GM19395 (cell line): ENCODE measurements at regions not wholly inside any gene's neighbourhood (a gene's known extent, or its start where the extent isn't known, plus 50 kb on each side); places are given as distances from the start of the nearest gene placed in this dataset.

Source experiments
- ATAC-seq: cut with Tn5 transposase; IDR thresholded peaks from one replicate; pipeline ENCODE4 v1.9.1; 2021; ENCODE audit warnings: mild to moderate bottlenecking, moderate library complexity; ENCODE audit not compliant: unreplicated experiment

DNA sequence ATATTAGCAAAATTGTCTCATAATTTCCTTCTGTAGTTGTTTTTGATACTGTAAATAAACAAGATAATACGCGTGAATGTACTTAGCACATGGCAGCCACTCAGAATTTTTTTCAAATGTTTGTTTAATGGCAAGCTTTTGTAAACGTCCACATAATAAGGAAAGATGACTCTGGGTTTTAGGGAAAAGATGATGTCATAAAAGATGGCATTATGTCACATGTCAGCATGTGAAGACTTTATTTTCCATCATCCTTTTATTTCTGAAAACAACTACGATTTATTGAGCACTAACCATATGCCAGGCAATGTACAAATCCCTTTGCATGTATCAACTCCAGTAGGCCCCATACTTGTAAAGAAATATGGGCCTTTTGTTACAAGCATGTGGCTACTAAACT, 139.9 kb downstream of the C11orf91 start:
- ATAC-seq = no peak

DNA sequence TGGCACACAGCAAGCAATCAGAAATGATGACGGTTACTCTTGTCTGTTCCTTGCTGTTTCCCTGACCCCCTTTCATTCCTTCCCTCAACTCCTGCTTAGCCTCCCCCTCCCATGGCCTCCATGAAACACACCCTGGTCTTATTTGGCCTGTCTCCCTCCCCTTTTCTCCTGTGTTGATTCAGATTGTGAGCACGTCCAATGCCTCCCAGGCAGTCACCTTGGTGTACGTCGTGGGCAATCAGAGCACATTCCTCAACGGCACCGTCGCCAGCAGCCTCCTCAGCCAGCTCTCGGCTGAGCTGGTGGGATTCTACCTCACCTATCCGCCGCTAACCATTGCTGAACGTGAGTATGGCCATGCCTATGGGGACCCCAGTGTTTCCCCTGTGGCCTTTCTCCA, 141.1 kb downstream of the C11orf91 start:
- ATAC-seq = no peak

DNA sequence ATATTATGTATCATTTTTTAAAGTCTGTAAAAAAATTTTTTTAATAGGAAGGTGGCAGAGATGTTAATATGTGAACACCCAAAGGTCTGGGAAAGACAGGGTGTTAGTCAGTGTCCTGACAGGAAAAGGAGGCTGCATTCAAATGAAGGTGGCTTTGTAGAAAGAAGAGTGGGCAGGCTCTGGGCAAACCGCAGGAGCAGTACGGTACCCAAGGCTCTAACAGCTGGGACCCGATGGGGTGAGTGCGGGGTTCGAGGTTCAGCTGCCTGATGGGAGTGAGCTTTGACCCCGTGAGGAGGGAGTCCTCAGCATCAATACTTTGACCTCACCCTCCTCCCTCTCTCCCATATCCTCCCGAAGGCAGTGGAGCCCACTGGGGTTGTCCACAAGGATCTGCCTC, 142.5 kb downstream of the C11orf91 start:
- no peak for ATAC-seq

DNA sequence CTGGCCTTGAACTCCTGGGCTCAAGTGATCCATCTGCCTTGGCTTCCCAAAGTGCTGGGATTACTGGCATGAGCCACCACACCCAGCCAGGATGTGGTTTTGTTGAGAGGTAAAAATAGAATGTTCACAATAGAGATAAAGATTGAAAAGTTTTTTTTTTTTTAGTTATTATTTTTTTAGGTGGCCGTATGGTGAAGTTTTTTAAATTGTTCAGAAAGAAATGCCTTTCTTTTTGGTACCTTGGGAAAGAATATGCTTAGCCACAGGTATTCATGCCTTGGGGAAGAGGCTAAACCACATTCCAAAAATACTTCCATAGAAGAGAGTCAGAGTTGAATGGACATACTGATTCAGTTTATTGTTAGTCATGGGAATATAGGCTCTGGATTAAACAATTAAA, 143.4 kb downstream of the C11orf91 start:
- no peak for ATAC-seq

DNA sequence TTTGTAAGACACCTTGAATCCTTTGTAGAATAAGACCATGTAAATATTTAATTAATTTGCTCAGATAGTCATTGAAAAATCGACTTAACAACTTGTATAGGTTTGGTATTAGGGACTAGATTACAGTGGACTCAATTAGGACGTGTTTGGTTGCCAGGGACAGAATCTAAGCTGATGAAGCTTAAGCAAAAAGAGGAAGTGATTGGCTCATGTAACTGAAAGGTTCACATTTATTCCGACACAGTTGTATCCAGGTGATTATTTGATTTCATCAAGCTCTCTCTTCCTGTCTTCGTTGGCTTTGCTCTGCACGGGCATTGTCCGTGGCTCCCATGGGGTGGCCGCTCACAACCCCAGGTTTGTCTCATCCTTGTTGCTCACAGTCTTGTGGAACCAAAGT, 146.4 kb downstream of the C11orf91 start:
- ATAC-seq = no peak

DNA sequence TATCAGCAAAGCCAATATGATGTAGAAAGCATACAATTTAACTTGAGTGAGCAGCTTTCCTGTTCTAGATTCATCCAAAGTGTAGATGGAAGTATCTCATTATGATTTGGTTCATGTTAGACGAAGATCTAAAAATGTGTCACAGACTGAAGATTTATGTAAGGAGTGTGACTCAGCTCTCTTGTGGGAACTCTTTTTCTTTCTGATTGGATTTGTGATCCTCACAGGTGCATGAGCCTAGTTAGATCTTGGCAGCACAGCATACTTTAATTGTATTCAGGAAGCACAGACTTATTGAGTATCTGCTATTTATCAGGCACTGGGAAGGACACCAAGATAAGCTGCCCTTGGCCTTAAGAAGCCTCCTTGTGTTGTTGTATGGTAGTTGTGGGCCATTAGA, 147.1 kb downstream of the C11orf91 start:
- no peak for ATAC-seq

DNA sequence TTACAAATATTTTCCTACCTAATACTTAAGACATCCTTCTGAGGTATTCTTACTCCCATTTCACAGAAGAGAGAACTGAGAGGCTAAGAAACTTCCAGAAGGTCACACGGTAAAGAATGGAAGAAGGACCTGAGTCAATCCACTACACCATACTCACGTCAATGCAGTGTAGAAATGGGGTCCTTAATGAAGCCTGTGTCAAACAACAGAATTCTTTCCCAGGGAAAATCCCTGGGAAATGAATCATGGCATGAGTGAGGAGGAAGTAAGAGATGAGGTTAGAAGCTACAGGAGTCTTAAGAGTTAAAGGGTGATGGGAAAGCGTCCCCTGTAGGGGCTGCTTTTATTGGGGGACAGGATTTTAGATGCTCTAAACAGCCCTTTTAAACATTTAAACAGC, 147.9 kb downstream of the C11orf91 start:
- no peak for ATAC-seq

DNA sequence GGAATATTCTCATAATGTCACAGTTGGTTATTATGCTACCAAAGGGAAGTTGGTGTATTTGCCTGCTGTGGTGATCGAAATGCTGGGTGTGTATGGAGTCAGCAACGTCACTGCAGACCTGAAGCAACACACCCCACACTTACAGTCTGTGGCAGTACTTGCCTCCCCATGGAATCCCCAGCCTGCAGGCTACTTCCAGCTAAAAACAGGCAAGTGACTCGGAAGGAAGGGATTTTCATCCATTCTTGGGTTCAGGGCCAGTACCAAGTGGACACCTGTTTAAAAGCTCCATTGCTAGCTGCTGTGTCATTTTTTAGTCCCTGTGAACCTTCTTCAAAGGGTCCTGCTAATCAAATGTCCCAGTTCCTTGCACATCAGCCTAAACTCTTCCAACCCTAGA, 149.6 kb downstream of the C11orf91 start:
- ATAC-seq = no peak

DNA sequence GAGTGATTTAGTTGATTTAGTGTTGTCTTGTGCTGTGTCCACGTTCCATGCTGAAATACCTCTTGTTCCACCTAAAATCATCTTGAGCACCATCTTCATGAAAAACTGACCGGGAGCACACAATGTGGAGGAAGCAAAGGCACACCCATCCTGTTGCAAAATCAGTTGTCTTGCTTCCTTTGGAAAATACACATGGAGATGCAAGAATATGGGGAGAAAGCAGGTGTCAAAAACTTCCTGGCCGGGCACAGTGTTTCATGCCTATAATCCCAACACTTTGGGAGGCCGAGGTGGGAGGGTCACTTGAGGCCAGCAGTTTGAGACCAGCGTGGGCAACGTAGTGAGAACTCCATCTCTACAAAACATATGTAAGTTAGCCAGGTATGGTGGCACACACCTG, 151.1 kb downstream of the C11orf91 start:
- no peak for ATAC-seq

DNA sequence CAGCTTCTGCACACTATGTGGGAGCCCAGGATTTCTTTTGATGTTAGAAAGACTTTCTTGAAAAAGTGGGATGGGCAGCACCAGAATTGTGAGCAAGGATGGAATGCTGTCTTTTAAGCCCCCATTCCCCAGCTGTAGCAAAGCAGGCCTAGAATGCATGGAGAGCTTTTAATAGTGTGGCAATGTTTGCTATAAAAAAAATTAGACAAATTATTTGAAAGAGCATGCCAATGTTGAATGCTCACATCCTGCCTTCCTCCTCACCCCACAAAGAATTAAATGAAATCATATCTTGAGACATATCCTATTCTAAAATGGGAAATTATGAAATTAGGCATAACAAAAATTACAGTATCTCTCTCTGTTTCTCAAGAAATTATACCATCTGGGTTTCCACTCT, 154.7 kb downstream of the C11orf91 start:
- no peak for ATAC-seq

DNA sequence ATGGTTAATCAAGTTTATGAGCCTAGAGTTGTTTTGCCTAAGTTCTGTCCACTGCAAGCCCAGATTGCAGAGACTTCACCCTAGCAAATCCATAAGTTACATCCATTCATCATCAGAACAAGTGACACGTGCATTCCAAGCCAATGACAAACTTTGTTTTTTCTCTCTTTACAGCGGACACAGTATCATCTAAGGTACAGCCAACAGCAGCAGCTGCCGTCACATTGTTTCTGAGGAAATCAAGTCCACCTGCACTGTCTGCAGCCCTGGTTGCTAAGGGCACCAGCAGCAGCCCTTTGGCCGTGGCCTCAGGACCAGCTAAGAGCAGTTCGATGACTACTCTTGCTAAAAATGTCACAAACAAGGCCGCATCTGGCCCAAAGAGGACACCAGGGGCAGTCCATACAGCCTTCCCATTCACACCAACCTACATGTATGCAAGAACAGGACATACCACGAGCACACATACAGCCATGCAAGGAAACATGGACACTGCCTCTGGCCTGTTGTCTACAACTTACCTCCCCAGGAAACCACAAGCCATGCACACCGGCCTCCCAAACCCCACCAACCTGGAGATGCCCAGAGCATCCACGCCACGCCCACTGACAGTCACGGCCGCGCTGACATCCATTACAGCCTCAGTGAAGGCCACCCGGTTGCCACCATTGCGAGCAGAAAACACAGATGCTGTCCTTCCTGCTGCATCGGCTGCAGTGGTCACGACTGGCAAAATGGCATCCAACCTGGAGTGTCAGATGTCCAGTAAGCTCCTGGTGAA, 155.8 kb downstream of the C11orf91 start:
- ATAC-seq = no peak

DNA sequence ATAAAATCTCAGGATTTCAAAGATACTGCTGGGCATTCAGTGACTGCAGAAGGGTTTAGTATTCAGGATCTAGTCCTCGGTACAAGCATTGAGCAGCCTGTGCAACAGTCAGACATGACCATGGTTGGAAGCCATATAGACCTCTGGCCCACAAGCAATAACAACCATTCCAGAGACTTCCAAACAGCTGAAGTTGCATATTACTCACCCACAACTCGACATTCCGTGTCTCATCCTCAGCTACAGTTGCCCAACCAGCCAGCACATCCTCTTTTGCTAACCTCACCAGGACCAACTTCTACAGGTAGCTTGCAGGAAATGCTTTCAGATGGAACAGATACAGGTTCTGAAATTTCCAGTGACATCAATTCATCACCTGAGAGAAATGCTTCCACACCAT, 156.8 kb downstream of the C11orf91 start:
- no peak for ATAC-seq

DNA sequence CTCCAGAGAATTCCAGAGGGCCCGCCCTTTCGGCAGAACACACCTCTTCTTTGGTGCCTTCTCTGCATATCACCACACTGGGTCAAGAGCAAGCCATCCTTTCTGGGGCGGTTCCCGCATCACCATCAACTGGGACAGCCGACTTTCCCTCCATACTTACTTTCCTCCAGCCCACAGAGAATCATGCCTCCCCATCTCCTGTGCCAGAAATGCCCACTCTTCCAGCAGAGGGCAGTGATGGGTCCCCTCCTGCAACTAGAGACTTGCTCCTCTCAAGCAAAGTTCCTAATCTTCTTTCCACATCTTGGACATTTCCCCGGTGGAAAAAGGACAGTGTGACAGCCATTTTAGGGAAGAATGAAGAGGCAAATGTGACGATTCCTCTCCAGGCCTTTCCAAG, 157.7 kb downstream of the C11orf91 start:
- ATAC-seq = no peak

DNA sequence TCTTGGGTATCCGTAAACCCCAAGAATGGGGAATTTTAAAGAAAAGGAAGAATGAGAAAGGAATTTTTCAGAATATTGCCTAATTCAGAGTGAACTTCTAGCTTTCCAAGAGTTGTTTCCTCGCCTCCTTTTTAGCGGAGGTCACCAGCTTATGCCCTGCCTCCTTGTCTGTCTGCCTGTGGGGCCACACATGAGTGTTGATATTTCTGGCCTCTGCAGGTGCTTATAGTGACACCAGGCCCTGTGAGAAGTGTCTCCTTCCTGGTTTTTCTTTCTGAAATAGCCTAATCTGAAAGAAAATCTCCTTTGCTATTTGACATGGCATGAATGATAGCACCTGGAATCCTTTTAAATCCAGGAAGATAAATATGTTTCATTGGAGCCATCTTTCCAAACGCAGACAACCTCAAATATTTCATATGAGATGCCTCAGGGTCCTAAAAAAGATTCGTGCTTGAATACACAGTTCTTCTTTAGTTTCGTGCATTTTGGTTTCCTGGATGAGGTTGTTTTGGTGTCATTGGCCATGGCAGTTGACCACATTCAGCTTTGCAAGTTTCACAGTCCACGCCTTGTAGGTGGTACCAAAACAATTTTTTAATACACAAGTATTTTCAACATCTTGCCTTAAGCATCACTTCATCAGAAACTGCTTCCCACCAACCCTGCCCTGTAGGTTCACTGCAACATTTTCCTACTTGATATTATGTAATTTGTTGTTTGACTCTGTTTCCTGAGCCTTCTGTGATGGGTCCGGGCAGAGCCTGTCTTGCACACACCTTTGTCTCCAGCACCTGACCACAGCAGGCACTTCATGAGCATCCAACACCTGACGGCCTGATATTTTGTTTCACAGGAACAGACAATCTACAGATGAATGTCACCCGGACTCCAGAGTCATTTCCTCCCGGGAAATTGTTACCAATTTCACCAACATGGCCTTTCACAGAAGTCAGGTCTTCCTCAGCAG, 159.4 kb downstream of the C11orf91 start:
- no peak for ATAC-seq

DNA sequence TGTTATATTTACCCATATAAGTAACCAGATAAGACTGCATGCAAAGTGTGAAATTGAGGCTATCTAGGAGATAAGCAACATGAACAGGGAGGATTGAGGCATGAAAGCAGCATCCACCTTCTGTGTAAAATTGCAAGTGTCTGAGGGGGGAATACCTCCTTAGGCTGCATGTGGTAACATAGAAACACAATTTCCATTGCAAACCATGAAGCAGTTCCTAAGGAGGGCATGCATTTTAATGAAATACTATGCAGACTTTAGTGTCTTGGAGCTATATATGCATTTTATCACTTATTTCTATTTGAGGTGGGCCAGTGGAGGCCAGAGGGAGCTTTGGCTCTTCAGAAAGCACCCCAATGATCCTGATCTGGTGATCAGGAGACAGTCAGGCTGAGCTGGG, 160.2 kb downstream of the C11orf91 start:
- ATAC-seq = no peak

DNA sequence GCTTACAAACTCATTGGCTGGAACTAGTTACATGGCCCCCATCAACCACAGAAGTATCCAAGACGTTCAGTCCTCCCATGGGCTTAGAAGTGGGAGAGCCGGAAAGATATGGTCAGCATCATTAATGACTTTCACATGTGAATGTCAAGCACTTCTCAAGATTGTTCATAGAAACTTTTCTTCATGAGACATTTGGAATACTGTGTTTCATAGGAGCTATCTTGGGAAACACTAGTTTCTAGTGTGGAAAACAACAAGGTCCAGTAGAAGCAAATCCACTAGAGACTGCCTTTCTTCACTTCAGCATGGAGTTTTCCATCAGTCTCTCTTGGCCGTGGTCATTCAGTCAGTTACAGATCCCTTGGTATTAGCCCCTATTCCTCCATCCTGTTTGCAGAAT, 160.9 kb downstream of the C11orf91 start:
- no peak for ATAC-seq

DNA sequence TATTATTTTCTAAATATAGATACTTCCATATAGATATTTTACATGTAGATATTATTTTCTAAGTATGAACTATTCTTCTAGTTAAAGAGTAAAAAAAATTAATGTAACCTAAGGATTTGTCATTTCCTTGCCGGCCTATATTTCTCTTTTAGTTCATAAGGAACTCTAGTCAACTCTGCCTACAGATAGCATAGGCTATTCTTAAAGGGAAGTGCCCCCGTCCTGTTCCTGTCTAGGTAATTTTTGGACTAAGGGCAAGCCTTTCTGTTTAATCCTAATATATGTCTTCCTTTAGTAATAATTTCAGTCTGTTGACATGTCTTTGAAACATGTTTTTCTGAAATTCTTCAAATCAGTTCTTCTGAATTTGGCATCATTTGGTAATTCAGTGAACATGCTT, 161.9 kb downstream of the C11orf91 start:
- ATAC-seq = no peak

DNA sequence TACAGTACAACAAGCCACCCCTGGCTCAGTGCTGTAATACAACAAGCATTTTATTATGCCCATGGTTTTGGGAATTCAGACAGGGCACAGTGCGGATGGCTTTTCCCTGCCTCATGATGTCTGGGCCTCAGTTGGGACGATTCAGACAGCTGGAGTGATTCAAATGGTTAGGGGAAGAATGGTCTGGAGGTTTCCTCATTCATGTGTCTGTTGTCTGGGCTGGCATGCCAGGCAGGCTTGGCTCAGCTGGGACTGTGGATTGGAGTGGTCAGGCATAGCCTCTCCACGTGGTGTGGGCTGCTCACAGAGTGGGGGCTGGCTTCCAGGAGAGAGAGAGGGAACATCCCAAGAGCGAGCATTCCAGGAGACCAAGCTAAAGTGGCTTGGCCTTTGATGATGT, 164.4 kb downstream of the C11orf91 start:
- ATAC-seq = no peak

DNA sequence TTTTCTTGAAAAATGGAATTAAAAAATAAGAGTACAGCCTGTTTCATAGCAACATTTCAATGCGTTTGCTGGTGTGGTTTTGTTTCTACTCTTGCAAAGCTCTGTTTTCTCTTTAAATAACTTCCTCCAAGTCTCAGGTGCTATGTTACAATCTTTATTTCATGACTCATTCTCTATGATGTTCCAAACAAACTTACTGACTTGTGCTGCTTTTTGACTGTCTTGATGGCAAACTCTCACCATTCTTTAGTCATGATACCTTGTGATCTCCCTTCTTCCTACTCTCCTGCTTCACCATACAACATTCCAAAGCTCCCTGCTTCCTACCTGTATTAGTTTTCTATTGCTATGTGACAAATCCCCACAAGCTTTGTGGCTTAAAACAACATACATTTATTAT, 166.1 kb downstream of the C11orf91 start:
- ATAC-seq = no peak

DNA sequence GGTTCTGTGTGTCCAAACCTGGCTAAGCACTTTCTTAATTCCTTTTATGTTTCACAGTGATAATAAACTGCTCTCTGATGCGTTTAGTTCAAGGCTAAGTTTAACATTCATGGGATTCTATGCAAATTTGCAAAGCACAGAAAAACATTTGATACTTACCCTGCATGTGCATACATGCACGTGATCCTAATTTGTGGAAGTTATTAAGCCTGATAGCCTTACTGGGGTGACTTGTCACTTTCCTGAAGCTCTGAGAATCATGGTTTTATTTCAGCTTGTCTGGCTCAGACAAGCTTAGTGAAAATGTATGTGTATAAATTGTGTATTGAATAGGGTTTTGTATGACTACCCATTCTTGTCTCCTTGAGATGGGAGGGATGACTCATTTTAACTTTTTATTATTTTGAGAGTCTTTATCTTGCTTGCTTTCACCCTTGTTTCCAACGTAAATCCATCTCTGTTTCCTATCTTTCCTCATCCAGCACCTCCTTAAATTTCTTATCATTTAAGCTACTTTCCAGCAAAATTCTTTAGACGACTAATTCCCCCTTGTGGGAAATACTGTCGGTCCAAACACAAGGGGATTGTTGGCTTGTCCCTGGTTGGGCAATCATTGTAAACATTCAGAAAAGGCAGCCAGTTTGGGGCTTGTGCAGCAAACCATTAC, 167.1 kb downstream of the C11orf91 start:
- no peak for ATAC-seq

DNA sequence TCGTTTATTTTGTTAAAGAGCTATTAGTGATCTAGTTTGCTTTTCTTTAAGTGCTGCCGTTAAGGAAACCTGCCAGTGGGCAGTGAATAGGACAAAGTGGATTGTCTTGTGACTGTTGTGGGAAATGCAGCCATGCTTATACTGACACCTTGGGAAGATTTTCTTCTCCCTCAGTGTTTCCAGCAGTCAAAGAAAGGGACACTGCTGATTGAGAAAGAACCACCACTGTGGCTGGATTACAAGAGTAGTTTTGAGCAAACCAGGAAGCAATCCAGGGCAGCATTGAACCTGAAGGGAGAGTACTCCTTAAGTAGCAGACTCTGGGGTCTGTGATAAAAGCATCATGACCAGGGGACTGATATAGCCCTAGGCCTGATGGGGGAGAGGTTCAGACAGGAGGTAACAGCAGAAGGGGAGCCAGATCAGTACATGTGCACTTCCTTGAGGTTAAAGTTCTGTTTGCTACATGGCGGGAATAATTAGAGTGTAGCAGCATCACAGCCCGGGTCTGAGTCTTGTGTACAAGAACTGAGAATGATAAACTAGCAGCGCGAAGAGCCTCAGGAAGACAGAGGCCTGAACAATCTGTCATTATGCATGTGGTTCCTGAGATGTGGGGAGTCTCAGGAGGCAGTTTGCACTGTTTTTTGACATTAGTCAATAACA, 167.8 kb downstream of the C11orf91 start:
- no peak for ATAC-seq
